Tibial artery (tissue), 4 donors: ENCODE measurements at regions not wholly inside any gene's neighbourhood (a gene's known extent, or its start where the extent isn't known, plus 50 kb on each side); places are given as distances from the start of the nearest gene placed in this dataset.
"Not testable (repeated sequence)": the region's sequence is repeated elsewhere in the genome, so short reads cannot be mapped to it uniquely, and the experiment has no call there.

Source experiments
- DNase-seq, 2 donors: peaks; one replicate each; pipeline ENCODE4 v3.0.0-alpha.2; 2019
- H3K27ac ChIP-seq, 2 donors: fragments of 200-600 bp; sonication (generic) in 1 of 2; 1 replicate in 1 of 2; 2 replicates in 1 of 2; pipeline ENCODE4 v1.5.1; 2018 to 2019; ENCODE audit warnings: mild to moderate bottlenecking in 1 of 2
- H3K27me3 ChIP-seq, 2 donors: fragments of 200-600 bp; sonication (generic) in 1 of 2; one replicate each; pipeline versions ENCODE4 v1.5.1 to v1.6.0; 2016 to 2019
- H3K36me3 ChIP-seq, 3 donors: fragments of 200-600 bp; sonication (generic) in 2 of 3; one replicate each; pipeline ENCODE4 v1.5.1; 2016 to 2019; ENCODE audit warnings: mild to moderate bottlenecking in 2 of 3
- H3K4me1 ChIP-seq, 4 donors: fragments of 200-600 bp; sonication (generic) in 2 of 4; 1 replicate in 3 of 4; 2 replicates in 1 of 4; pipeline ENCODE4 v1.5.1; 2016 to 2019
- H3K4me3 ChIP-seq, 2 donors: fragments of 200-600 bp; sonication (generic) in 1 of 2; 1 replicate in 1 of 2; 2 replicates in 1 of 2; pipeline ENCODE4 v1.5.1; 2018 to 2019; ENCODE audit warnings: mild to moderate bottlenecking in 2 of 2
- H3K9me3 ChIP-seq, 3 donors: fragments of 200-600 bp; sonication (generic) in 1 of 3; one replicate each; pipeline ENCODE4 v1.5.1; 2016 to 2019
- CTCF ChIP-seq, 2 experiments: fragments of 200-600 bp in 1 of 2; fragments of 450-650 bp in 1 of 2; IDR thresholded peaks; one replicate each; pipeline ENCODE4 v1.5.1; 2017 to 2019; ENCODE audit warnings: antibody characterized with exemption in 2 of 2, mild to moderate bottlenecking in 1 of 2, moderate library complexity in 1 of 2
- intact Hi-C: fragments of 100-400 bp; cut with DNase I; formaldehyde crosslinking; loops from one replicate; pipeline ENCODE4 v1.15.0; 2023; ENCODE audit warnings: low total_unique reads

- no peaks in the 10 kb centered on the region for H3K9me3 ChIP-seq
- no peak overlapping the region for H3K27ac ChIP-seq
- no peaks in the 10 kb centered on the region for H3K27me3 ChIP-seq
- intact Hi-C loops: no loop called here
- no peaks in the 10 kb centered on the region for H3K36me3 ChIP-seq
- TF ChIP-seq CTCF (IDR thresholded peaks at IDR 0.05): no peak
- no peaks in the 10 kb centered on the region for H3K4me1 ChIP-seq
- no peak for DNase-seq
- H3K4me3 ChIP-seq: no peak overlapping the region
Observed at GRCh38 chr2:59233448-59233847, 992.3 kb upstream of the FANCL start.

- intact Hi-C loops: no loop called here
- no peak overlapping the region for H3K27ac ChIP-seq
- no peaks in the 10 kb centered on the region for H3K27me3 ChIP-seq
- no peak overlapping the region for H3K4me3 ChIP-seq
- TF ChIP-seq CTCF (IDR thresholded peaks at IDR 0.05): no peak
- no peaks in the 10 kb centered on the region for H3K9me3 ChIP-seq
- no peaks in the 10 kb centered on the region for H3K4me1 ChIP-seq
- DNase-seq: no peak
- no peaks in the 10 kb centered on the region for H3K36me3 ChIP-seq
Observed at GRCh38 chr2:59232394-59233165, 991.5 kb upstream of the FANCL start.

GRCh38 chr2:59226362-59226761 is 985.2 kb upstream of the FANCL start:
- H3K36me3 ChIP-seq, H3K27ac ChIP-seq, DNase-seq, H3K27me3 ChIP-seq, H3K4me3 ChIP-seq, H3K9me3 ChIP-seq, intact Hi-C loops, H3K4me1 ChIP-seq: not testable (repeated sequence)

- Histone ChIP-seq H3K4me1 (no peaks in the 10 kb centered on the region), H3K27ac (no peak overlapping the region), H3K9me3 (no peaks in the 10 kb centered on the region), H3K27me3 (no peaks in the 10 kb centered on the region), H3K4me3 (no peak overlapping the region), H3K36me3 (no peaks in the 10 kb centered on the region)
- no peak for TF ChIP-seq CTCF (IDR thresholded peaks at IDR 0.05)
- DNase-seq: no peak
- intact Hi-C loops: no loop called here
Observed at GRCh38 chr2:59223742-59224141, 982.6 kb upstream of the FANCL start.

GRCh38 chr2:59217360-59217759 is 976.2 kb upstream of the FANCL start:
- no peaks in the 10 kb centered on the region for H3K27me3 ChIP-seq
- no peak for DNase-seq
- H3K27ac ChIP-seq: no peak overlapping the region
- intact Hi-C loops: no loop called here
- H3K36me3 ChIP-seq: no peaks in the 10 kb centered on the region
- no peak for TF ChIP-seq CTCF (IDR thresholded peaks at IDR 0.05)
- no peaks in the 10 kb centered on the region for H3K9me3 ChIP-seq
- no peak overlapping the region for H3K4me3 ChIP-seq
- H3K4me1 ChIP-seq: no peaks in the 10 kb centered on the region

GRCh38 chr2:59206361-59206760 is 965.2 kb upstream of the FANCL start:
- intact Hi-C loops: no loop called here
- Histone ChIP-seq H3K4me3 (no peak overlapping the region), H3K27ac (no peak overlapping the region), H3K27me3 (no peaks in the 10 kb centered on the region), H3K4me1 (no peaks in the 10 kb centered on the region), H3K36me3 (no peaks in the 10 kb centered on the region), H3K9me3 (no peaks in the 10 kb centered on the region)
- TF ChIP-seq CTCF (IDR thresholded peaks at IDR 0.05): no peak
- no peak for DNase-seq
